WTC11 (cell line): ENCODE measurements at regions not wholly inside any gene's neighbourhood (a gene's known extent, or its start where the extent isn't known, plus 50 kb on each side); places are given as distances from the start of the nearest gene placed in this dataset.

Experiments used
- ATAC-seq: fragments of 200-7000 bp; cut with Tn5 transposase; 2 replicates; pipeline ENCODE4 v1.10.0; 2021; ENCODE audit warnings: mild to moderate bottlenecking, moderate library complexity
- CTCF ChIA-PET: fragments of 300-600 bp; sonication (Branson Sonifier 250); formaldehyde crosslinking; loops from one replicate; lab custom pipeline; 2021; ENCODE audit warnings: antibody characterized with exemption; lab: Charles Lee
- POLR2A ChIA-PET: fragments of 350-600 bp; sonication (Branson Sonifier 250); formaldehyde crosslinking; loops from one replicate; lab custom pipeline; 2021; ENCODE audit warnings: antibody characterized with exemption; lab: Charles Lee
- DNase-seq: peaks from one replicate; pipeline ENCODE4 v3.0.0; 2021; ENCODE audit warnings: low spot score
- H3K27ac Mint-ChIP-seq: 2 replicates; pipeline ENCODE4 v1.8.0; 2021; ENCODE audit warnings: mixed read lengths
- H3K27me3 Mint-ChIP-seq: 2 replicates; pipeline ENCODE4 v1.8.0; 2021; ENCODE audit warnings: low read depth, mild to moderate bottlenecking, moderate library complexity, mixed read lengths
- H3K36me3 Mint-ChIP-seq: 2 replicates; pipeline ENCODE4 v1.8.0; 2021; ENCODE audit warnings: mixed read lengths
- H3K4me1 Mint-ChIP-seq: 2 replicates; pipeline ENCODE4 v1.8.0; 2022; ENCODE audit warnings: mixed read lengths
- H3K4me3 Mint-ChIP-seq: 2 replicates; pipeline ENCODE4 v1.8.0; 2021; ENCODE audit warnings: mild to moderate bottlenecking, moderate library complexity, mixed read lengths
- H3K9me3 Mint-ChIP-seq: 2 replicates; pipeline ENCODE4 v1.8.0; 2021; ENCODE audit warnings: mixed read lengths
- ATF1 ChIP-seq: sonication (generic); formaldehyde crosslinking; IDR thresholded peaks from 2 replicates; pipeline ENCODE4 v1.8.1; 2023; ENCODE audit warnings: mild to moderate bottlenecking, moderate library complexity, missing genetic modification reagents
- ATF2 ChIP-seq: sonication (generic); formaldehyde crosslinking; IDR thresholded peaks from 2 replicates; pipeline ENCODE4 v1.8.1; 2022; ENCODE audit warnings: low read depth, missing genetic modification reagents, borderline replicate concordance
- E2F5 ChIP-seq: sonication (generic); formaldehyde crosslinking; IDR thresholded peaks from 2 replicates; pipeline ENCODE4 v1.8.1; 2022; ENCODE audit warnings: mild to moderate bottlenecking, moderate library complexity, missing genetic modification reagents
- EMX1 ChIP-seq: fragments of 250-450 bp; sonication (Bioruptor Pico); IDR thresholded peaks from 2 replicates; pipeline ENCODE4 v1.8.0; 2021; ENCODE audit warnings: mild to moderate bottlenecking
- ERG ChIP-seq: fragments of 250-450 bp; sonication (Bioruptor Pico); IDR thresholded peaks from 2 replicates; pipeline ENCODE4 v1.8.0; 2021; ENCODE audit warnings: mild to moderate bottlenecking
- ESRRA ChIP-seq: sonication (generic); formaldehyde crosslinking; IDR thresholded peaks from 2 replicates; pipeline ENCODE4 v1.8.1; 2022; ENCODE audit warnings: mild to moderate bottlenecking, missing genetic modification reagents, borderline replicate concordance
- GABPB1 ChIP-seq: sonication (generic); formaldehyde crosslinking; IDR thresholded peaks from 2 replicates; pipeline ENCODE4 v1.8.1; 2023; ENCODE audit warnings: mild to moderate bottlenecking, missing genetic modification reagents
- JUN ChIP-seq: sonication (generic); formaldehyde crosslinking; IDR thresholded peaks from 2 replicates; pipeline ENCODE4 v1.8.0; 2023; ENCODE audit warnings: mild to moderate bottlenecking, missing genetic modification reagents
- KAT7 ChIP-seq: sonication (generic); formaldehyde crosslinking; IDR thresholded peaks from 2 replicates; pipeline ENCODE4 v1.8.1; 2023; ENCODE audit warnings: missing genetic modification reagents, mild to moderate bottlenecking, borderline replicate concordance
- RELA ChIP-seq: sonication (generic); formaldehyde crosslinking; IDR thresholded peaks from 2 replicates; pipeline ENCODE4 v1.8.1; 2022; ENCODE audit warnings: missing genetic modification reagents, mild to moderate bottlenecking, borderline replicate concordance
- TCF7 ChIP-seq: sonication (generic); formaldehyde crosslinking; IDR thresholded peaks from 2 replicates; pipeline ENCODE4 v1.8.0; 2022; ENCODE audit warnings: mild to moderate bottlenecking, low read depth, missing genetic modification reagents, moderate library complexity
- TEAD4 ChIP-seq: sonication (generic); formaldehyde crosslinking; IDR thresholded peaks from 2 replicates; pipeline ENCODE4 v1.8.0; 2022; ENCODE audit warnings: mild to moderate bottlenecking, missing genetic modification reagents
- TP53 ChIP-seq: sonication (generic); formaldehyde crosslinking; IDR thresholded peaks from 2 replicates; pipeline ENCODE4 v1.8.1; 2023; ENCODE audit warnings: mild to moderate bottlenecking, missing genetic modification reagents
- ZBTB43 ChIP-seq: sonication (generic); formaldehyde crosslinking; IDR thresholded peaks from 2 replicates; pipeline ENCODE4 v1.8.1; 2023; ENCODE audit warnings: mild to moderate bottlenecking, missing genetic modification reagents
- ZNF512 ChIP-seq: sonication (generic); formaldehyde crosslinking; IDR thresholded peaks from 2 replicates; pipeline ENCODE4 v1.8.1; 2022; ENCODE audit warnings: missing genetic modification reagents, borderline replicate concordance
- TF ChIP-seq, protein P1 (sequence below): sonication (generic); formaldehyde crosslinking; IDR thresholded peaks from 2 replicates; pipeline ENCODE4 v1.8.0; 2022; ENCODE audit warnings: mild to moderate bottlenecking, missing genetic modification reagents
- TF ChIP-seq, protein P2 (sequence below): sonication (generic); formaldehyde crosslinking; IDR thresholded peaks from 2 replicates; pipeline ENCODE4 v1.8.1; 2023; ENCODE audit warnings: mild to moderate bottlenecking, missing genetic modification reagents, moderate library complexity
- TF ChIP-seq, protein P3 (sequence below): sonication (generic); formaldehyde crosslinking; IDR thresholded peaks from 2 replicates; pipeline ENCODE4 v1.8.0; 2022; ENCODE audit warnings: missing genetic modification reagents
- TF ChIP-seq, protein P4 (sequence below): fragments of 200-600 bp; IDR thresholded peaks from 2 replicates; pipeline ENCODE4 v1.8.0; 2022; ENCODE audit warnings: antibody characterized with exemption

- TF ChIP-seq ZBTB43 (CRISPR knock-in tag) (no peak), JUN (CRISPR knock-in tag) (no peak), KAT7 (no peak), ATF2 (CRISPR knock-in tag) (no peak)
- TF ChIP-seq, protein P1, sequence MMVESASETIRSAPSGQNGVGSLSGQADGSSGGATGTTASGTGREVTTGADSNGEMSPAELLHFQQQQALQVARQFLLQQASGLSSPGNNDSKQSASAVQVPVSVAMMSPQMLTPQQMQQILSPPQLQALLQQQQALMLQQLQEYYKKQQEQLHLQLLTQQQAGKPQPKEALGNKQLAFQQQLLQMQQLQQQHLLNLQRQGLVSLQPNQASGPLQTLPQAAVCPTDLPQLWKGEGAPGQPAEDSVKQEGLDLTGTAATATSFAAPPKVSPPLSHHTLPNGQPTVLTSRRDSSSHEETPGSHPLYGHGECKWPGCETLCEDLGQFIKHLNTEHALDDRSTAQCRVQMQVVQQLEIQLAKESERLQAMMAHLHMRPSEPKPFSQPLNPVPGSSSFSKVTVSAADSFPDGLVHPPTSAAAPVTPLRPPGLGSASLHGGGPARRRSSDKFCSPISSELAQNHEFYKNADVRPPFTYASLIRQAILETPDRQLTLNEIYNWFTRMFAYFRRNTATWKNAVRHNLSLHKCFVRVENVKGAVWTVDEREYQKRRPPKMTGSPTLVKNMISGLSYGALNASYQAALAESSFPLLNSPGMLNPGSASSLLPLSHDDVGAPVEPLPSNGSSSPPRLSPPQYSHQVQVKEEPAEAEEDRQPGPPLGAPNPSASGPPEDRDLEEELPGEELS (CRISPR knock-in tag): no peak
Measured at GRCh38 chr6:88383183-88383582, 217.0 kb upstream of the CNR1 start (continued).

DNA sequence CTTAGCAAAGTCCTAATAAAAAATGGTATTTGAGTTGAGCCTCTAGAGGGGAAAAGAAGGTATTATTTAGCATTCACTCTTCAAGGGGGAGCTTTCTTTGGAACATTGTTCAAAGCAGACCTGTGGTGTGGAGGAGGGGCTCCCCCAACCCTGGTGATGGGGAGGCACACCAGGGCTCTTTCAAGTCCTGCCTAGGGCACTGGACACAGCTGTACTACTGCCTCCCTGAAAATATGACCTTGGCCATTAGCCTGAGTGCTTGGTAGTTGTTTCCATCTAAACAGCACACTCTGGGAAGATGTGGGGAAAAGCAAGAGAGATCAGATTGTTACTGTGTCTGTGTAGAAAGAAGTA, 215.1 kb upstream of the CNR1 start:
- H3K4me3 Mint-ChIP-seq: no peak overlapping the region
- no peak for DNase-seq
- no peak overlapping the region; the same call in 1 of the 2 replicates for H3K27ac Mint-ChIP-seq
- H3K4me1 Mint-ChIP-seq: peaks cover 30% of the 10 kb centered on the region
- H3K27me3 Mint-ChIP-seq: no peaks in the 10 kb centered on the region
- ATAC-seq: peak; percentile 35; the same call in 1 of the 2 replicates
- H3K36me3 Mint-ChIP-seq: no peaks in the 10 kb centered on the region
- CTCF ChIA-PET: no interaction called here
- H3K9me3 Mint-ChIP-seq: peaks cover 9% of the 10 kb centered on the region; the same call in 1 of the 2 replicates
- POLR2A ChIA-PET: no interaction called here
- no peak for TF ChIP-seq TEAD4 (CRISPR knock-in tag)
- TF ChIP-seq, protein P2, sequence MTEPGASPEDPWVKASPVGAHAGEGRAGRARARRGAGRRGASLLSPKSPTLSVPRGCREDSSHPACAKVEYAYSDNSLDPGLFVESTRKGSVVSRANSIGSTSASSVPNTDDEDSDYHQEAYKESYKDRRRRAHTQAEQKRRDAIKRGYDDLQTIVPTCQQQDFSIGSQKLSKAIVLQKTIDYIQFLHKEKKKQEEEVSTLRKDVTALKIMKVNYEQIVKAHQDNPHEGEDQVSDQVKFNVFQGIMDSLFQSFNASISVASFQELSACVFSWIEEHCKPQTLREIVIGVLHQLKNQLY (CRISPR knock-in tag): no peak
- TF ChIP-seq, protein P3, sequence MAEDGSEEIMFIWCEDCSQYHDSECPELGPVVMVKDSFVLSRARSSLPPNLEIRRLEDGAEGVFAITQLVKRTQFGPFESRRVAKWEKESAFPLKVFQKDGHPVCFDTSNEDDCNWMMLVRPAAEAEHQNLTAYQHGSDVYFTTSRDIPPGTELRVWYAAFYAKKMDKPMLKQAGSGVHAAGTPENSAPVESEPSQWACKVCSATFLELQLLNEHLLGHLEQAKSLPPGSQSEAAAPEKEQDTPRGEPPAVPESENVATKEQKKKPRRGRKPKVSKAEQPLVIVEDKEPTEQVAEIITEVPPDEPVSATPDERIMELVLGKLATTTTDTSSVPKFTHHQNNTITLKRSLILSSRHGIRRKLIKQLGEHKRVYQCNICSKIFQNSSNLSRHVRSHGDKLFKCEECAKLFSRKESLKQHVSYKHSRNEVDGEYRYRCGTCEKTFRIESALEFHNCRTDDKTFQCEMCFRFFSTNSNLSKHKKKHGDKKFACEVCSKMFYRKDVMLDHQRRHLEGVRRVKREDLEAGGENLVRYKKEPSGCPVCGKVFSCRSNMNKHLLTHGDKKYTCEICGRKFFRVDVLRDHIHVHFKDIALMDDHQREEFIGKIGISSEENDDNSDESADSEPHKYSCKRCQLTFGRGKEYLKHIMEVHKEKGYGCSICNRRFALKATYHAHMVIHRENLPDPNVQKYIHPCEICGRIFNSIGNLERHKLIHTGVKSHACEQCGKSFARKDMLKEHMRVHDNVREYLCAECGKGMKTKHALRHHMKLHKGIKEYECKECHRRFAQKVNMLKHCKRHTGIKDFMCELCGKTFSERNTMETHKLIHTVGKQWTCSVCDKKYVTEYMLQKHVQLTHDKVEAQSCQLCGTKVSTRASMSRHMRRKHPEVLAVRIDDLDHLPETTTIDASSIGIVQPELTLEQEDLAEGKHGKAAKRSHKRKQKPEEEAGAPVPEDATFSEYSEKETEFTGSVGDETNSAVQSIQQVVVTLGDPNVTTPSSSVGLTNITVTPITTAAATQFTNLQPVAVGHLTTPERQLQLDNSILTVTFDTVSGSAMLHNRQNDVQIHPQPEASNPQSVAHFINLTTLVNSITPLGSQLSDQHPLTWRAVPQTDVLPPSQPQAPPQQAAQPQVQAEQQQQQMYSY (CRISPR knock-in tag): no peak
- no peak for TF ChIP-seq GABPB1
- no peak for TF ChIP-seq EMX1 (CRISPR knock-in tag)
- TF ChIP-seq ERG: no peak
- TF ChIP-seq TCF7 (CRISPR knock-in tag): no peak
- TF ChIP-seq RELA (CRISPR knock-in tag): no peak
- no peak for TF ChIP-seq ESRRA (CRISPR knock-in tag)
- TF ChIP-seq, protein P4, sequence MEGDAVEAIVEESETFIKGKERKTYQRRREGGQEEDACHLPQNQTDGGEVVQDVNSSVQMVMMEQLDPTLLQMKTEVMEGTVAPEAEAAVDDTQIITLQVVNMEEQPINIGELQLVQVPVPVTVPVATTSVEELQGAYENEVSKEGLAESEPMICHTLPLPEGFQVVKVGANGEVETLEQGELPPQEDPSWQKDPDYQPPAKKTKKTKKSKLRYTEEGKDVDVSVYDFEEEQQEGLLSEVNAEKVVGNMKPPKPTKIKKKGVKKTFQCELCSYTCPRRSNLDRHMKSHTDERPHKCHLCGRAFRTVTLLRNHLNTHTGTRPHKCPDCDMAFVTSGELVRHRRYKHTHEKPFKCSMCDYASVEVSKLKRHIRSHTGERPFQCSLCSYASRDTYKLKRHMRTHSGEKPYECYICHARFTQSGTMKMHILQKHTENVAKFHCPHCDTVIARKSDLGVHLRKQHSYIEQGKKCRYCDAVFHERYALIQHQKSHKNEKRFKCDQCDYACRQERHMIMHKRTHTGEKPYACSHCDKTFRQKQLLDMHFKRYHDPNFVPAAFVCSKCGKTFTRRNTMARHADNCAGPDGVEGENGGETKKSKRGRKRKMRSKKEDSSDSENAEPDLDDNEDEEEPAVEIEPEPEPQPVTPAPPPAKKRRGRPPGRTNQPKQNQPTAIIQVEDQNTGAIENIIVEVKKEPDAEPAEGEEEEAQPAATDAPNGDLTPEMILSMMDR: no peak
- TF ChIP-seq ZNF512 (CRISPR knock-in tag): no peak
- no peak for TF ChIP-seq E2F5 (CRISPR knock-in tag)
- no peak for TF ChIP-seq ZBTB43 (CRISPR knock-in tag)
- TF ChIP-seq ATF1 (CRISPR knock-in tag): no peak
- no peak for TF ChIP-seq TP53
